GM21529 (cell line): ENCODE measurements at regions not wholly inside any gene's neighbourhood (a gene's known extent, or its start where the extent isn't known, plus 50 kb on each side); places are given as distances from the start of the nearest gene placed in this dataset.
"Not testable (repeated sequence)": the region's sequence is repeated elsewhere in the genome, so short reads cannot be mapped to it uniquely, and the experiment has no call there.

Experiments
- ATAC-seq: cut with Tn5 transposase; IDR thresholded peaks from one replicate; pipeline ENCODE4 v1.9.1; 2021; ENCODE audit not compliant: unreplicated experiment

DNA sequence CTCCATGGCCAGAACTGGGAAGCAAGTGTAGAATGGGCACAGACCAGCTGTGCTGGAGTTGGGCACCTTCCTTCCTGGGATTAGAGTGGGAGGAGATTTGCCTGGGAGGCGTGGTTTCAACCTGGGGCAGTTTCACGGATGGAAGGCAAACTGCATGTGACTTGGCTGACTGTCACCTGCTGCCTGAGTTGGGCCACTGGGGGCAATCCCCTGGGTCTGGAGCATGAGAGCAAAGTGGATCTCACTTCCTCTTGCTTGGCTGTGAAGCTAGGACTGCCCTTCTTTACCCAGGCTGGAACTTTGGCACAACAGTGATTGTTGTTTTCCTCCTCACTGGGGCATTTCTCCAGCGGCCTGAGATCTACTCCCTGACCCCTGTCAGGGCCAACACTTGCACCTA lies 1247.0 kb upstream of the EPHA6 start:
- ATAC-seq = no peak

DNA sequence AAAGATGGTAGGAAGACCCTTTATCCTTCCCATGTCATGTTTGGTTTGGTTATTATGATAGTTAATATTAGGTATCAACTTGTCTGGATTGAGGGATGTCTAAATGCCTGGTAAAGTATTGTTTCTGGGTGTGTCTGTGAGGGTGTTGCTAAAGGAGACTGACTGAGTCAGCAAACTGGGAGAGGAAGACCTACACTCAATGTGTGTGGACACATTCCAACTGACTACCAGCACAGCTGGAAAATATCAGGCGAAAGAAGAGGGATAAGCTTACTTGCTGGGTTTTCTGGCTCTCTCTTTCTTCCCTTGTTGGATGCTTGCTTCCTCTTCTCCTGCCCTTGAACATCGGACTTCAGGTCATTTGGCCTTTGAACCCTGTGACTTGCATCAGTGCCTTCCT lies 1227.6 kb upstream of the EPHA6 start:
- no peak for ATAC-seq

DNA sequence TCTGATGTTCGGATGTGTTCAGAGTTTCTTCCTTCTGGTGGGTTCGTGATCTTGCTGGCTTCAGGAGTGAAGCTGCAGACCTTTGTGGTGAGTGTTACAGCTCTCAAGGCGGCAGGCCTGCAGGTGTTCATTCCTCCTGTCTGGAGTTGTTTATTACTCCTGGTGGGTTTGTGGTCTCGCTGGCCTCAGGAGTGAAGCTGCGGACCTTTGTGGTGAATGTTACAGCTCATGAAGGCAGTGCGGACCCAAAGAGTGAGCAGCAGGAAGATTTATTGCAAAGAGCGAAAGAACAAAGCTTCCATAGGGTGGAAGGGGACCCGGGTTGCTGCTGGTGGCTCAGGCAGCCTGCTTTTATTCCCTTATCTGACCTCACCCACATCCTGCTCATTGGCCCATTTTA lies 1226.8 kb upstream of the EPHA6 start:
- not testable (repeated sequence) for ATAC-seq

DNA sequence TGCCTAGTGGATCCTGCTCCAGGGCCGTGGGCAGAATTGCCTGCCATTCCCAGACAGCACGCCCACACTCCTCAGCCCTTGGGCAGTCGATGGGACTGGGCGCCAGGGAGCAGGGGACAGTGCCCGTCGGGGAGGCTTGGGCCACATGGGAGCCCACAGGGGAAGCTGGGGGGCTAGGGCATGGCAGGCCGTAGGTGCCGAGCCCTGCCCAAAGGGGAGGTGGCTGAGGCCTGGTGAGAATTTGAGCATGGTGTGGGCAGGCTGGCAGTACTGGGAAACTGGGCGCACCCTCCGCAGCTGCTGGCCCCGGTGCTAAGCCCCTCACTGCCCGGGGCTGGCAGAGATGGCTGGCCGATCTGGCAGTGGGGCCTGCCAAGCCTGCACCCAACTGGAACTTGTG lies 1225.9 kb upstream of the EPHA6 start:
- no peak for ATAC-seq

- ATAC-seq = no peak
Measured at GRCh38 chr3:95595416-95596075, 1218.8 kb upstream of the EPHA6 start.

GRCh38 chr3:95607926-95608325 lies 1206.5 kb upstream of the EPHA6 start:
- ATAC-seq = no peak

DNA sequence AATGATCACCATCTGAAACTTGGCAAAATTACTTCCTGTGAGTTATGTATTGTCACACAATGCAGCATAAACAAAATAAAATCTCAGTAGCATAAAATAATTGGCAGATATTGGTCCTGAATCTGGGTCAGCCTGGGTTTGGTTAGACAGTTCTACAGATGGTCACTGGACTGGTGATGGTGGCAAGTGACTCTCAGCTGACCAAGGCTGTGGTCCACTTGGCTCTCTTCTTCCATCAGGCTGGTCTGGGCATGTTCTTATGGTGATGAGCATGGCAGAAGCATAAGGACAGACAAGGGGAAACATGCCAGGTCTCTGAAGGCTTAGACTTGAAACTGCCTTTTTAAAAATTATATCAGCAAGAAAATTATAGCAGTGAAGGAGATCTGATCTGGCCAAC lies 1205.0 kb upstream of the EPHA6 start:
- ATAC-seq = no peak

GRCh38 chr3:95612611-95613010 lies 1201.8 kb upstream of the EPHA6 start:
- no peak for ATAC-seq

GRCh38 chr3:95613993-95614392 lies 1200.4 kb upstream of the EPHA6 start:
- ATAC-seq = no peak

GRCh38 chr3:95615592-95616310 lies 1198.6 kb upstream of the EPHA6 start:
- no peak for ATAC-seq

DNA sequence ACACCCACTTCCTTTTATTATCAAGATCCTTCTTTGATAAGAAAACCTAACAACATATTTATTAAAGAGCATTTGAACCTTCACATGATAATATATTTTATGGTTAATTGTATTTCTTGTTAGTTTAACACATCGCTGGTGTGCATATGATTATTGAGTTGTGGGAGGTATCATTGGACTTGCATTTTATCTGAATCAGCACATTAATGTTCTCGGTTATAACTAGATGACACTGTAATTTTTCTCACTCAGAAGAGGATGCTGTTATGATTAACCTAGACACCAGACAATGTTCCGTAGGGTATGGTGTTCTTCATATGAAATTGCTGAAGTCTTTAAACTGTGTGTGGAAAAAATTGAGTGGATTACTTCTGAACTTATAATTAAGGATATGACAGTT lies 1188.3 kb upstream of the EPHA6 start:
- ATAC-seq = no peak

- no peak for ATAC-seq
Measured at GRCh38 chr3:95627293-95627692, 1187.1 kb upstream of the EPHA6 start.

- no peak for ATAC-seq
Measured at GRCh38 chr3:95627697-95628096, 1186.7 kb upstream of the EPHA6 start.

GRCh38 chr3:95629802-95630201 lies 1184.6 kb upstream of the EPHA6 start:
- ATAC-seq = no peak

- no peak for ATAC-seq
Measured at GRCh38 chr3:95645291-95645690, 1169.1 kb upstream of the EPHA6 start.

DNA sequence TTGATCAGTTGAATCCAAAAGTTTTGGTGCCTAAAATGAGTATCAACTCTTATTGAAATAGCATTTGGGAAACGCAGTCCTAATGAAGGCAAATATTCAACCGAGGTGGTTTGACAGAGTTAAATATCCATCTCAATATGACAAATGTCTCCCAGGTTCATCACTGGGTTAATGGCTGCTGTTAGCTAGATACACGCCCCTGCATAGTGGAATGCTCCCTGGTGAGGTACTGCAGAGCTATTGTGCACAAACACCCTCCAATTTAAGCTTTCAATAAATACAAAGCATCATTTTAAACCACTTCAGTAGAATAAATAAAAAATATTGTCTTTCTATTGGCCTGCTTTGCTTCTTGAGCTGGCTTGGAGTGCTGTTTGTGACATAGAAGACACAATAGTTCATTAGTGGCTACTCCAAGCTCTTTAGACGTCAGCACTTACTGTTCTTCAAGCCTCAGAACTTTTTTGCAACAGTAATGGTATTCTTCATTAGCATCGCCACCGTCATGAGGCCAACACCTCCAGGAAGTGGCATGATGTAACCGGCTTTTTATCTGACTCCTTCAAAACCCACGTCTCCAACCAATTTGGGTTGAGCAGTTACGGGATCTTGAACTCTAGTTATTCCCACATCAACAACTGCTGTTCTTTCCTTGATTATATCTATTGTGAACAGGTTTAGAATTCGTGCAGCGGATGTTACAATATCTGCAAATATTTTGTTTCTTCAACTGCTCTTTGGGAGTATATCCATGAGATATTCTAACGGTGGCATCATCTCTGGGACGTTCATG lies 1159.6 kb upstream of the EPHA6 start:
- ATAC-seq = no peak

- no peak for ATAC-seq
Measured at GRCh38 chr3:95655363-95655986, 1158.9 kb upstream of the EPHA6 start.

- no peak for ATAC-seq
Measured at GRCh38 chr3:95670765-95671164, 1143.6 kb upstream of the EPHA6 start.

- no peak for ATAC-seq
Measured at GRCh38 chr3:95673215-95673614, 1141.2 kb upstream of the EPHA6 start.

GRCh38 chr3:95705786-95706418 lies 1108.5 kb upstream of the EPHA6 start:
- ATAC-seq = no peak

DNA sequence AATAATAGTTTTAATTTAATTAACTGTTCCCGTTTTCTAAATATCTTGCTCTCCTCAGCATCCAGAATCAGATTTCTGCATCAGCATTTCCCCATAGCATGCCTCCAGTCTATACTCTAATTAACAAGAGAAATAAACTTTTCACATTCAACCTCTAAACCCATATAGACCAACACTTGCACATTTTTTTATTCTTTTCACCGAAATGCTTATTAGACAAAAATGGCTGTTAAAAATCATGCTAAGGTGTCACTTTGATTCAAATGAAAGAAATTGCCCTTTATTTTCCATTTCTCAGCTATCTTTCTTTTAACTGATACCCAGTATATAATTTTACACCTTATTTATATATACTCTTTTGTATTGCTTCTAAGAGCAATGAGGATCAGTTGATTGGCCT lies 1107.1 kb upstream of the EPHA6 start:
- no peak for ATAC-seq
